ENCODE measurements at regions not wholly inside any gene's neighbourhood (a gene's known extent, or its start where the extent isn't known, plus 50 kb on each side); places are given as distances from the start of the nearest gene placed in this dataset.

- Histone ChIP-seq H3K9me3 (replicated peaks; ENCODE audit: control insufficient read depth, insufficient read depth, low read length) (no peaks in the 10 kb centered on the region), H3K4me3 (replicated peaks in 1 of 3; ENCODE audit: insufficient read depth in 1 of 3, low read depth in 1 of 3, low read length in 3 of 3) (no peak overlapping the region), H3K36me3 (ENCODE audit: control insufficient read depth in 2 of 2, extremely low read depth in 1 of 2, insufficient read depth in 2 of 2, low read length in 2 of 2) (peaks cover 0 to 7% of the 10 kb centered on the region in 2 experiments), H3K4me1 (ENCODE audit: control insufficient read depth, extremely low read depth, insufficient read depth, low read length) (peaks cover 8% of the 10 kb centered on the region), H3K27me3 (ENCODE audit: control insufficient read depth in 2 of 2, insufficient read depth in 2 of 2, low read length in 2 of 2) (no peaks in the 10 kb centered on the region), H3K27ac (ENCODE audit: insufficient read depth, low read depth, low read length) (no peak overlapping the region), H3K4me2 (ENCODE audit: insufficient read depth, low read length) (no peak overlapping the region), H4K20me1 (replicated peaks; ENCODE audit: control insufficient read depth, extremely low read depth, insufficient read depth, low read length) (no peaks in the 10 kb centered on the region), H3K9ac (replicated peaks; ENCODE audit: extremely low read depth, insufficient read depth, low read length) (no peak overlapping the region), H2AFZ (ENCODE audit: low read depth, low read length) (no peak overlapping the region), H3K79me2 (ENCODE audit: control insufficient read depth, insufficient read depth, low read length) (peaks cover 10% of the 10 kb centered on the region), H3K9me1 (replicated peaks; ENCODE audit: control insufficient read depth, extremely low read depth, insufficient read depth, low read length) (no peaks in the 10 kb centered on the region)
- CTCF ChIA-PET = no interaction called here
- BruUV-seq (replicated peaks) = no TSS peak
- dilution Hi-C loops (cut with MboI; ENCODE audit: extremely low pct_ligation_motif_present, low sequenced_read_pairs) = no loop called here
- no peak for TF ChIP-seq MAX (IDR thresholded peaks at IDR 0.05; ENCODE audit: insufficient read depth, insufficient read length)
- TF ChIP-seq JUN (IDR thresholded peaks at IDR 0.05; ENCODE audit: borderline replicate concordance, insufficient read depth, insufficient read length, low read depth) = no peak
- TF ChIP-seq MYC (IDR thresholded peaks at IDR 0.05; ENCODE audit: low read depth, low read length) = no peak
- no peak for TF ChIP-seq POLR2AphosphoS5 (IDR thresholded peaks at IDR 0.05; ENCODE audit: insufficient read depth, low read depth, low read length)
- no peak for TF ChIP-seq EZH2 (IDR thresholded peaks at IDR 0.05; ENCODE audit: borderline replicate concordance, low read depth, low read length, severe bottlenecking)
- TF ChIP-seq GATA2 (IDR thresholded peaks at IDR 0.05; ENCODE audit: insufficient read depth, insufficient read length, low read depth, low read length) = no peak
- no peak for TF ChIP-seq POLR2A (IDR thresholded peaks at IDR 0.05; ENCODE audit: low read depth, low read length)
- no peak for TF ChIP-seq FOS (IDR thresholded peaks at IDR 0.05; ENCODE audit: borderline replicate concordance, insufficient read depth, low read length)
- no peak for TF ChIP-seq CTCF (IDR thresholded peaks at IDR 0.05; ENCODE audit: extremely low read depth in 1 of 2, insufficient read depth in 1 of 2, low read depth in 1 of 2, low read length in 2 of 2)
- intact Hi-C loops (cut with micrococcal nuclease) = no loop called here
- FAIRE-seq (no peak), DNase-seq (ENCODE audit: low read depth, low spot score) (no peak)
- POLR2A ChIA-PET = no interaction called here
Measured at GRCh38 chr17:64785011-64785421, 122.9 kb upstream of the SMURF2 start.

All from endothelial cell of umbilical vein (primary cell).